H9 (cell line): ENCODE measurements at regions not wholly inside any gene's neighbourhood (a gene's known extent, or its start where the extent isn't known, plus 50 kb on each side); places are given as distances from the start of the nearest gene placed in this dataset.

Experiments
- DNase-seq: peaks from one replicate; pipeline ENCODE4 v3.0.0-alpha.2; 2017
- H2AFZ ChIP-seq: one replicate; pipeline ENCODE4 v1.6.1; 2013; ENCODE audit warnings: mild to moderate bottlenecking, low read length, control low read depth, moderate library complexity
- H2AK5ac ChIP-seq: 2 replicates; pipeline ENCODE4 v1.6.1; 2013; ENCODE audit warnings: low read length, control low read depth, mixed read lengths; ENCODE audit not compliant: insufficient read length
- H2BK120ac ChIP-seq: one replicate; pipeline ENCODE4 v1.6.1; 2013; ENCODE audit warnings: low read depth, mild to moderate bottlenecking, low read length, control low read depth, inconsistent platforms; ENCODE audit not compliant: poor library complexity, severe bottlenecking
- H2BK12ac ChIP-seq: 2 replicates; pipeline ENCODE4 v1.6.1; 2013; ENCODE audit warnings: low read length, control low read depth, mixed read lengths, low read depth; ENCODE audit not compliant: insufficient read length
- H2BK15ac ChIP-seq: 2 replicates; pipeline ENCODE4 v1.6.1; 2013; ENCODE audit warnings: low read depth, low read length, control low read depth
- H2BK20ac ChIP-seq: one replicate; pipeline ENCODE4 v1.6.1; 2013; ENCODE audit warnings: low read depth, mild to moderate bottlenecking, low read length, control low read depth, inconsistent platforms; ENCODE audit not compliant: poor library complexity, severe bottlenecking
- H2BK5ac ChIP-seq: 2 replicates; pipeline ENCODE4 v1.6.1; 2013; ENCODE audit warnings: low read length, control low read depth, mixed read lengths; ENCODE audit not compliant: insufficient read length
- H3K14ac ChIP-seq: 2 replicates; pipeline ENCODE4 v1.6.1; 2013; ENCODE audit warnings: low read length, control low read depth; ENCODE audit not compliant: insufficient read depth
- H3K18ac ChIP-seq: 2 replicates; pipeline ENCODE4 v1.6.1; 2013; ENCODE audit warnings: low read depth, mild to moderate bottlenecking, mixed read lengths, low read length, control low read depth; ENCODE audit not compliant: insufficient read length
- H3K23ac ChIP-seq: 2 replicates; pipeline ENCODE4 v1.6.1; 2013; ENCODE audit warnings: low read length, control low read depth, mixed read lengths, low read depth; ENCODE audit not compliant: insufficient read length
- H3K23me2 ChIP-seq: 2 replicates; pipeline ENCODE4 v1.6.1; 2013; ENCODE audit warnings: low read depth, mild to moderate bottlenecking, mixed read lengths, low read length, control low read depth; ENCODE audit not compliant: insufficient read length, poor library complexity, severe bottlenecking
- H3K27ac ChIP-seq: 2 replicates; pipeline ENCODE4 v1.5.1; 2013; ENCODE audit warnings: low read length, control low read depth, mixed read lengths, low read depth; ENCODE audit not compliant: insufficient read length
- H3K27me3 ChIP-seq: 2 replicates; pipeline ENCODE4 v1.6.1; 2013; ENCODE audit warnings: low read length, control low read depth, inconsistent platforms; ENCODE audit not compliant: insufficient read depth
- H3K4ac ChIP-seq: 2 replicates; pipeline ENCODE4 v1.6.1; 2013; ENCODE audit warnings: low read depth, mild to moderate bottlenecking, control low read depth, inconsistent platforms, low read length, moderate library complexity
- H3K4me1 ChIP-seq: 2 replicates; pipeline ENCODE4 v1.6.1; 2013; ENCODE audit warnings: low read length, control low read depth, inconsistent platforms; ENCODE audit not compliant: insufficient read depth
- H3K4me2 ChIP-seq: 2 replicates; pipeline ENCODE4 v1.6.1; 2013; ENCODE audit warnings: low read length, control low read depth, mixed read lengths; ENCODE audit not compliant: insufficient read length, insufficient read depth
- H3K56ac ChIP-seq: 2 replicates; pipeline ENCODE4 v1.6.1; 2013; ENCODE audit warnings: low read depth, mild to moderate bottlenecking, mixed read lengths, low read length, control low read depth; ENCODE audit not compliant: insufficient read length
- H3K79me1 ChIP-seq: 2 replicates; pipeline ENCODE4 v1.6.1; 2013; ENCODE audit warnings: low read depth, mild to moderate bottlenecking, moderate library complexity, low read length, control low read depth, inconsistent platforms; ENCODE audit not compliant: insufficient read depth, poor library complexity, severe bottlenecking
- H3K79me2 ChIP-seq: 2 replicates; pipeline ENCODE4 v1.6.1; 2013; ENCODE audit warnings: low read length, control low read depth, inconsistent platforms; ENCODE audit not compliant: insufficient read depth
- H3K9ac ChIP-seq: 2 replicates; pipeline ENCODE4 v1.6.1; 2013; ENCODE audit warnings: low read length, control low read depth, mixed read lengths; ENCODE audit not compliant: insufficient read length; ENCODE audit errors: extremely low read depth
- H3K9me3 ChIP-seq: one replicate; pipeline ENCODE4 v1.6.1; 2013; ENCODE audit warnings: low read depth, low read length, inconsistent platforms; ENCODE audit not compliant: control insufficient read depth
- H3T11ph ChIP-seq: one replicate; pipeline ENCODE4 v1.6.1; 2013; ENCODE audit warnings: mild to moderate bottlenecking, low read length, control low read depth, inconsistent platforms
- H4K20me1 ChIP-seq: one replicate; pipeline ENCODE4 v1.6.1; 2013; ENCODE audit not compliant: control insufficient read depth, insufficient read length, insufficient read depth
- H4K5ac ChIP-seq: 2 replicates; pipeline ENCODE4 v1.6.1; 2013; ENCODE audit warnings: low read depth, mild to moderate bottlenecking, mixed read lengths, low read length, control low read depth; ENCODE audit not compliant: insufficient read length
- H4K8ac ChIP-seq: replicated peaks from 2 replicates; pipeline ENCODE4 v1.6.1; 2013; ENCODE audit warnings: low read length, control low read depth, mixed read lengths, low read depth; ENCODE audit not compliant: insufficient read length
- H4K91ac ChIP-seq: 2 replicates; pipeline ENCODE4 v1.6.1; 2013; ENCODE audit warnings: low read depth, mild to moderate bottlenecking, moderate library complexity, mixed read lengths, low read length, control low read depth; ENCODE audit not compliant: insufficient read length
- H3K27ac Mint-ChIP-seq, 3 experiments: 2 replicates in 2 of 3; 3 replicates in 1 of 3; pipeline ENCODE4 v1.8.0; 2020 to 2021; ENCODE audit warnings: mixed read lengths in 3 of 3, mild to moderate bottlenecking in 1 of 3, moderate library complexity in 1 of 3
- H3K27me3 Mint-ChIP-seq: 2 replicates; pipeline ENCODE4 v1.8.0; 2021; ENCODE audit warnings: low read depth, mild to moderate bottlenecking, moderate library complexity, mixed read lengths
- H3K36me3 Mint-ChIP-seq, 3 experiments: 2 replicates in 2 of 3; 3 replicates in 1 of 3; pipeline ENCODE4 v1.8.0; 2020 to 2021; ENCODE audit warnings: low read depth in 3 of 3, mixed read lengths in 3 of 3; ENCODE audit not compliant: insufficient read depth in 1 of 3
- H3K4me1 Mint-ChIP-seq, 2 experiments: 2 replicates each; pipeline ENCODE4 v1.8.0; 2020; ENCODE audit warnings: mixed read lengths in 2 of 2
- H3K4me3 Mint-ChIP-seq, 2 experiments: 2 replicates in 1 of 2; 3 replicates in 1 of 2; pipeline ENCODE4 v1.8.0; 2020 to 2021; ENCODE audit warnings: mild to moderate bottlenecking in 2 of 2, mixed read lengths in 2 of 2, moderate library complexity in 1 of 2
- H3K9me3 Mint-ChIP-seq, 2 experiments: 2 replicates in 1 of 2; 3 replicates in 1 of 2; pipeline ENCODE4 v1.8.0; 2020; ENCODE audit warnings: mild to moderate bottlenecking in 2 of 2, mixed read lengths in 2 of 2, moderate library complexity in 1 of 2
- WGBS: extraction: QIAGEN DNeasy Blood & Tissue Kit; methylation state at CpG from one replicate; pipeline ENCODE4 v1.1.7; 2013; ENCODE audit warnings: missing lambda C conversion rate, low lambda C conversion rate, mixed read lengths; ENCODE audit not compliant: insufficient read length; ENCODE audit errors: extremely low coverage; 5-methylcytosine and 5-hydroxymethylcytosine counted together
- TF ChIP-seq, protein P1 (sequence below): fragments of 200-600 bp; sonication (generic); conservative IDR thresholded peaks from 3 replicates; pipeline ENCODE4 v1.8.0; 2021; ENCODE audit warnings: antibody characterized with exemption, mild to moderate bottlenecking

DNA sequence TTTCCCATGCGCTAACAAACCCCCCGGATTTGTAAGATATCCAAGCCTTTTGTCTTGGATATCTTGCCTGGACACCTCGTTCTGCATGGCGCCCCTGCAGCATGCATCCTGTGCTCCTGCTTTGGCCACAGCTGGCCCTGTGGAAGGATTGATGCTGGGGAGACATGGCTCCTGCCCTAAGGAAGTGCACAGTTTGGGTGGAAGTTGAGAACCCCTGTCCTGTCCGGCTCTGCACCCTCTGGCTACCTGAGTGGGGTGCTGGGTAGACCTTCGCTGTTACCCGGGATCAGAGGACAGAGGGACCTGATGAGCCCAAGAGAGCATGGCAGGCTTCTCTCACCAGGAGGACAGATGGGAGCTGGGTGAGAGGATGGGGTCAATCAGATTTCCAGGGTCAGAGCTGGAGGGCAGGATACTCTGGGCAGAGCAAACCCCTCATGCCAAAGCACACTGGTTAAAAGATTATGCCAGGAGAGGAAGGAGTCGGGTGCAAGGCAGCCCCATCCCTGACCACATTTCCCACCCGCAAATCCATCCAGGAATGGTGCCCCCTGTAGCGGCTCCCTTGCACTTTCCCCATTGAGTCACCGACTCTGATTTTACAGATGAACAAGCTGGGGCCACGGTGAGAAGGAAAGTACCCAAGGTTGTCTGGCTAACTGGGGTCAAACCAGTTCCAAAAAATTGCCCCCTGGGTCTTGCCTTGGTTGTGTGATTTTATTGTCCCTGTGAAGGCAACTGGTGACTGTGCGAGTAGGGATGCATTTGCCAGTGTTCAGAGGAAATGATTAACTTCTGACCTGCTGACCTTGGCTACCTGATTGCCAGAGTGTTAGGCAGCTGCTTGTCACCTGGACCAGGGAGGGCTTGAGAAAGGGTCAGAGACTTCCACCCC lies 290.1 kb upstream of the ZMIZ1 start:
- Histone ChIP-seq H3K27ac (no peak overlapping the region), H2BK20ac (no peak overlapping the region), H3K9ac (no peak overlapping the region), H2BK15ac (no peak overlapping the region), H3T11ph (no peak overlapping the region), H4K91ac (no peak overlapping the region), H3K56ac (no peak overlapping the region), H3K79me1 (no peaks in the 10 kb centered on the region), H4K5ac (no peak overlapping the region), H4K20me1 (no peaks in the 10 kb centered on the region), H3K79me2 (no peaks in the 10 kb centered on the region), H3K4me1 (no peaks in the 10 kb centered on the region), H2BK120ac (no peak overlapping the region), H3K23ac (no peak overlapping the region), H3K4ac (no peak overlapping the region), H2BK5ac (no peak overlapping the region), H3K4me2 (no peak overlapping the region), H3K14ac (no peak overlapping the region; the same call in 1 of the 2 replicates), H2BK12ac (no peak overlapping the region), H3K23me2 (no peaks in the 10 kb centered on the region), H4K8ac (no peak overlapping the region), H2AFZ (no peak overlapping the region), H3K9me3 (no peaks in the 10 kb centered on the region), H3K27me3 (no peaks in the 10 kb centered on the region), H3K18ac (no peak overlapping the region), H2AK5ac (no peak overlapping the region)
- Mint-ChIP-seq H3K36me3 (no peaks in the 10 kb centered on the region; a peak in 1 of 7 replicates), H3K9me3 (peaks cover 5 to 10% of the 10 kb centered on the region in 2 experiments; a peak in 4 of 5 replicates), H3K4me1 (peaks cover 12 to 24% of the 10 kb centered on the region in 2 experiments), H3K27me3 (peaks cover 8% of the 10 kb centered on the region), H3K27ac (no peak overlapping the region), H3K4me3 (no peak overlapping the region)
- TF ChIP-seq, protein P1, sequence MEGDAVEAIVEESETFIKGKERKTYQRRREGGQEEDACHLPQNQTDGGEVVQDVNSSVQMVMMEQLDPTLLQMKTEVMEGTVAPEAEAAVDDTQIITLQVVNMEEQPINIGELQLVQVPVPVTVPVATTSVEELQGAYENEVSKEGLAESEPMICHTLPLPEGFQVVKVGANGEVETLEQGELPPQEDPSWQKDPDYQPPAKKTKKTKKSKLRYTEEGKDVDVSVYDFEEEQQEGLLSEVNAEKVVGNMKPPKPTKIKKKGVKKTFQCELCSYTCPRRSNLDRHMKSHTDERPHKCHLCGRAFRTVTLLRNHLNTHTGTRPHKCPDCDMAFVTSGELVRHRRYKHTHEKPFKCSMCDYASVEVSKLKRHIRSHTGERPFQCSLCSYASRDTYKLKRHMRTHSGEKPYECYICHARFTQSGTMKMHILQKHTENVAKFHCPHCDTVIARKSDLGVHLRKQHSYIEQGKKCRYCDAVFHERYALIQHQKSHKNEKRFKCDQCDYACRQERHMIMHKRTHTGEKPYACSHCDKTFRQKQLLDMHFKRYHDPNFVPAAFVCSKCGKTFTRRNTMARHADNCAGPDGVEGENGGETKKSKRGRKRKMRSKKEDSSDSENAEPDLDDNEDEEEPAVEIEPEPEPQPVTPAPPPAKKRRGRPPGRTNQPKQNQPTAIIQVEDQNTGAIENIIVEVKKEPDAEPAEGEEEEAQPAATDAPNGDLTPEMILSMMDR: no peak
- no CpG with 5 or more reads among the region's 13 CpGs for WGBS
- DNase-seq: no peak
